WTC11 (cell line): ENCODE measurements at regions not wholly inside any gene's neighbourhood (a gene's known extent, or its start where the extent isn't known, plus 50 kb on each side); places are given as distances from the start of the nearest gene placed in this dataset.
A peak's percentile ranks its signal among the peaks of the same experiment; 100 is the strongest.

Experiments
- ATAC-seq: fragments of 200-7000 bp; cut with Tn5 transposase; 2 replicates; pipeline ENCODE4 v1.10.0; 2021; ENCODE audit warnings: mild to moderate bottlenecking, moderate library complexity
- CTCF ChIA-PET: fragments of 300-600 bp; sonication (Branson Sonifier 250); formaldehyde crosslinking; loops from one replicate; lab custom pipeline; 2021; ENCODE audit warnings: antibody characterized with exemption; lab: Charles Lee
- POLR2A ChIA-PET: fragments of 350-600 bp; sonication (Branson Sonifier 250); formaldehyde crosslinking; loops from one replicate; lab custom pipeline; 2021; ENCODE audit warnings: antibody characterized with exemption; lab: Charles Lee
- DNase-seq: peaks from one replicate; pipeline ENCODE4 v3.0.0; 2021; ENCODE audit warnings: low spot score
- H3K27ac Mint-ChIP-seq: 2 replicates; pipeline ENCODE4 v1.8.0; 2021; ENCODE audit warnings: mixed read lengths
- H3K27me3 Mint-ChIP-seq: 2 replicates; pipeline ENCODE4 v1.8.0; 2021; ENCODE audit warnings: low read depth, mild to moderate bottlenecking, moderate library complexity, mixed read lengths
- H3K36me3 Mint-ChIP-seq: 2 replicates; pipeline ENCODE4 v1.8.0; 2021; ENCODE audit warnings: mixed read lengths
- H3K4me1 Mint-ChIP-seq: 2 replicates; pipeline ENCODE4 v1.8.0; 2022; ENCODE audit warnings: mixed read lengths
- H3K4me3 Mint-ChIP-seq: 2 replicates; pipeline ENCODE4 v1.8.0; 2021; ENCODE audit warnings: mild to moderate bottlenecking, moderate library complexity, mixed read lengths
- H3K9me3 Mint-ChIP-seq: 2 replicates; pipeline ENCODE4 v1.8.0; 2021; ENCODE audit warnings: mixed read lengths
- CBFB ChIP-seq: sonication (generic); formaldehyde crosslinking; IDR thresholded peaks from 2 replicates; pipeline ENCODE4 v1.8.1; 2022; ENCODE audit warnings: mild to moderate bottlenecking, low read depth, missing genetic modification reagents
- CREM ChIP-seq: sonication (generic); formaldehyde crosslinking; IDR thresholded peaks from 2 replicates; pipeline ENCODE4 v1.8.1; 2022; ENCODE audit warnings: mild to moderate bottlenecking, missing genetic modification reagents, moderate library complexity
- CTCF ChIP-seq: fragments of 200-600 bp; IDR thresholded peaks from 2 replicates; pipeline ENCODE4 v1.8.0; 2022; ENCODE audit warnings: antibody characterized with exemption
- JUN ChIP-seq: sonication (generic); formaldehyde crosslinking; IDR thresholded peaks from 2 replicates; pipeline ENCODE4 v1.8.0; 2023; ENCODE audit warnings: mild to moderate bottlenecking, missing genetic modification reagents
- MXD4 ChIP-seq: fragments of 250-450 bp; sonication (Bioruptor Pico); IDR thresholded peaks from 2 replicates; pipeline ENCODE4 v1.8.0; 2021; ENCODE audit warnings: mild to moderate bottlenecking, moderate library complexity, borderline replicate concordance
- NFYB ChIP-seq: sonication (generic); formaldehyde crosslinking; conservative IDR thresholded peaks from 2 replicates; pipeline ENCODE4 v1.8.0; 2022; ENCODE audit warnings: low read depth, missing genetic modification reagents
- NR3C1 ChIP-seq: sonication (generic); formaldehyde crosslinking; conservative IDR thresholded peaks from 2 replicates; pipeline ENCODE4 v1.8.1; 2023; ENCODE audit warnings: low read depth, mild to moderate bottlenecking, missing genetic modification reagents
- TEAD1 ChIP-seq: sonication (generic); formaldehyde crosslinking; IDR thresholded peaks from 2 replicates; pipeline ENCODE4 v1.8.0; 2022; ENCODE audit warnings: mild to moderate bottlenecking, missing genetic modification reagents
- ZBTB21 ChIP-seq: sonication (generic); formaldehyde crosslinking; IDR thresholded peaks from 2 replicates; pipeline ENCODE4 v1.8.1; 2023; ENCODE audit warnings: mild to moderate bottlenecking, missing genetic modification reagents, borderline replicate concordance
- ZNF219 ChIP-seq: sonication (generic); formaldehyde crosslinking; IDR thresholded peaks from 2 replicates; pipeline ENCODE4 v1.8.0; 2023; ENCODE audit warnings: missing genetic modification reagents, mild to moderate bottlenecking, borderline replicate concordance
- ZNF396 ChIP-seq: fragments of 250-450 bp; sonication (Bioruptor Pico); IDR thresholded peaks from 2 replicates; pipeline ENCODE4 v1.8.0; 2021; ENCODE audit warnings: mild to moderate bottlenecking, moderate library complexity, borderline replicate concordance
- TF ChIP-seq, protein P1 (sequence below): sonication (generic); formaldehyde crosslinking; IDR thresholded peaks from 2 replicates; pipeline ENCODE4 v1.8.0; 2022; ENCODE audit warnings: missing genetic modification reagents
- TF ChIP-seq, protein P2 (sequence below): sonication (generic); formaldehyde crosslinking; conservative IDR thresholded peaks from 2 replicates; pipeline ENCODE4 v1.8.1; 2023; ENCODE audit warnings: mild to moderate bottlenecking, low read depth, missing genetic modification reagents, moderate library complexity
- TF ChIP-seq, protein P3 (sequence below): fragments of 250-450 bp; sonication (Bioruptor Pico); IDR thresholded peaks from 2 replicates; pipeline ENCODE4 v1.8.0; 2021; ENCODE audit warnings: mild to moderate bottlenecking
- TF ChIP-seq, protein P4 (sequence below): sonication (generic); formaldehyde crosslinking; IDR thresholded peaks from 2 replicates; pipeline ENCODE4 v1.8.0; 2023; ENCODE audit warnings: missing genetic modification reagents, mild to moderate bottlenecking, borderline replicate concordance
- TF ChIP-seq, protein P5 (sequence below): fragments of 250-450 bp; sonication (Bioruptor Pico); IDR thresholded peaks from 2 replicates; pipeline ENCODE4 v1.9.0; 2021; ENCODE audit warnings: mild to moderate bottlenecking

- TF ChIP-seq, protein P1, sequence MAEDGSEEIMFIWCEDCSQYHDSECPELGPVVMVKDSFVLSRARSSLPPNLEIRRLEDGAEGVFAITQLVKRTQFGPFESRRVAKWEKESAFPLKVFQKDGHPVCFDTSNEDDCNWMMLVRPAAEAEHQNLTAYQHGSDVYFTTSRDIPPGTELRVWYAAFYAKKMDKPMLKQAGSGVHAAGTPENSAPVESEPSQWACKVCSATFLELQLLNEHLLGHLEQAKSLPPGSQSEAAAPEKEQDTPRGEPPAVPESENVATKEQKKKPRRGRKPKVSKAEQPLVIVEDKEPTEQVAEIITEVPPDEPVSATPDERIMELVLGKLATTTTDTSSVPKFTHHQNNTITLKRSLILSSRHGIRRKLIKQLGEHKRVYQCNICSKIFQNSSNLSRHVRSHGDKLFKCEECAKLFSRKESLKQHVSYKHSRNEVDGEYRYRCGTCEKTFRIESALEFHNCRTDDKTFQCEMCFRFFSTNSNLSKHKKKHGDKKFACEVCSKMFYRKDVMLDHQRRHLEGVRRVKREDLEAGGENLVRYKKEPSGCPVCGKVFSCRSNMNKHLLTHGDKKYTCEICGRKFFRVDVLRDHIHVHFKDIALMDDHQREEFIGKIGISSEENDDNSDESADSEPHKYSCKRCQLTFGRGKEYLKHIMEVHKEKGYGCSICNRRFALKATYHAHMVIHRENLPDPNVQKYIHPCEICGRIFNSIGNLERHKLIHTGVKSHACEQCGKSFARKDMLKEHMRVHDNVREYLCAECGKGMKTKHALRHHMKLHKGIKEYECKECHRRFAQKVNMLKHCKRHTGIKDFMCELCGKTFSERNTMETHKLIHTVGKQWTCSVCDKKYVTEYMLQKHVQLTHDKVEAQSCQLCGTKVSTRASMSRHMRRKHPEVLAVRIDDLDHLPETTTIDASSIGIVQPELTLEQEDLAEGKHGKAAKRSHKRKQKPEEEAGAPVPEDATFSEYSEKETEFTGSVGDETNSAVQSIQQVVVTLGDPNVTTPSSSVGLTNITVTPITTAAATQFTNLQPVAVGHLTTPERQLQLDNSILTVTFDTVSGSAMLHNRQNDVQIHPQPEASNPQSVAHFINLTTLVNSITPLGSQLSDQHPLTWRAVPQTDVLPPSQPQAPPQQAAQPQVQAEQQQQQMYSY (CRISPR knock-in tag): no peak
Measured at GRCh38 chr11:82176365-82176764, 557.3 kb downstream of the FAM181B start (continued).

GRCh38 chr11:82174610-82175009 lies 559.1 kb downstream of the FAM181B start:
- TF ChIP-seq TEAD1 (CRISPR knock-in tag) (no peak), CTCF (peak; percentile 51; the same call in 1 of the 2 replicates), NR3C1 (no peak), NFYB (CRISPR knock-in tag) (no peak)
- TF ChIP-seq, protein P2, sequence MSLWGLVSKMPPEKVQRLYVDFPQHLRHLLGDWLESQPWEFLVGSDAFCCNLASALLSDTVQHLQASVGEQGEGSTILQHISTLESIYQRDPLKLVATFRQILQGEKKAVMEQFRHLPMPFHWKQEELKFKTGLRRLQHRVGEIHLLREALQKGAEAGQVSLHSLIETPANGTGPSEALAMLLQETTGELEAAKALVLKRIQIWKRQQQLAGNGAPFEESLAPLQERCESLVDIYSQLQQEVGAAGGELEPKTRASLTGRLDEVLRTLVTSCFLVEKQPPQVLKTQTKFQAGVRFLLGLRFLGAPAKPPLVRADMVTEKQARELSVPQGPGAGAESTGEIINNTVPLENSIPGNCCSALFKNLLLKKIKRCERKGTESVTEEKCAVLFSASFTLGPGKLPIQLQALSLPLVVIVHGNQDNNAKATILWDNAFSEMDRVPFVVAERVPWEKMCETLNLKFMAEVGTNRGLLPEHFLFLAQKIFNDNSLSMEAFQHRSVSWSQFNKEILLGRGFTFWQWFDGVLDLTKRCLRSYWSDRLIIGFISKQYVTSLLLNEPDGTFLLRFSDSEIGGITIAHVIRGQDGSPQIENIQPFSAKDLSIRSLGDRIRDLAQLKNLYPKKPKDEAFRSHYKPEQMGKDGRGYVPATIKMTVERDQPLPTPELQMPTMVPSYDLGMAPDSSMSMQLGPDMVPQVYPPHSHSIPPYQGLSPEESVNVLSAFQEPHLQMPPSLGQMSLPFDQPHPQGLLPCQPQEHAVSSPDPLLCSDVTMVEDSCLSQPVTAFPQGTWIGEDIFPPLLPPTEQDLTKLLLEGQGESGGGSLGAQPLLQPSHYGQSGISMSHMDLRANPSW: no peak
- Mint-ChIP-seq H3K27ac (no peak overlapping the region), H3K36me3 (no peaks in the 10 kb centered on the region), H3K4me3 (no peak overlapping the region), H3K27me3 (no peaks in the 10 kb centered on the region), H3K4me1 (peaks cover 8% of the 10 kb centered on the region), H3K9me3 (no peaks in the 10 kb centered on the region)
- ATAC-seq (peak; percentile 85), DNase-seq (peak; percentile 21)
- POLR2A ChIA-PET: no interaction called here
- CTCF ChIA-PET: no interaction called here

- ChIA-PET POLR2A (no interaction called here), CTCF (no interaction called here)
- Mint-ChIP-seq H3K9me3 (no peaks in the 10 kb centered on the region), H3K4me3 (no peak overlapping the region), H3K27me3 (no peaks in the 10 kb centered on the region), H3K4me1 (peaks cover 5% of the 10 kb centered on the region), H3K27ac (no peak overlapping the region), H3K36me3 (no peaks in the 10 kb centered on the region)
- no peak for DNase-seq
- ATAC-seq: no peak
- TF ChIP-seq MXD4 (CRISPR knock-in tag) (no peak), CBFB (CRISPR knock-in tag) (no peak), ZNF396 (CRISPR knock-in tag) (no peak), ZNF219 (no peak), ZBTB21 (no peak), CREM (CRISPR knock-in tag) (no peak), JUN (CRISPR knock-in tag) (no peak)
- TF ChIP-seq, protein P2: no peak
- TF ChIP-seq, protein P3, sequence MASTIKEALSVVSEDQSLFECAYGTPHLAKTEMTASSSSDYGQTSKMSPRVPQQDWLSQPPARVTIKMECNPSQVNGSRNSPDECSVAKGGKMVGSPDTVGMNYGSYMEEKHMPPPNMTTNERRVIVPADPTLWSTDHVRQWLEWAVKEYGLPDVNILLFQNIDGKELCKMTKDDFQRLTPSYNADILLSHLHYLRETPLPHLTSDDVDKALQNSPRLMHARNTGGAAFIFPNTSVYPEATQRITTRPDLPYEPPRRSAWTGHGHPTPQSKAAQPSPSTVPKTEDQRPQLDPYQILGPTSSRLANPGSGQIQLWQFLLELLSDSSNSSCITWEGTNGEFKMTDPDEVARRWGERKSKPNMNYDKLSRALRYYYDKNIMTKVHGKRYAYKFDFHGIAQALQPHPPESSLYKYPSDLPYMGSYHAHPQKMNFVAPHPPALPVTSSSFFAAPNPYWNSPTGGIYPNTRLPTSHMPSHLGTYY (CRISPR knock-in tag): no peak
- TF ChIP-seq, protein P4, sequence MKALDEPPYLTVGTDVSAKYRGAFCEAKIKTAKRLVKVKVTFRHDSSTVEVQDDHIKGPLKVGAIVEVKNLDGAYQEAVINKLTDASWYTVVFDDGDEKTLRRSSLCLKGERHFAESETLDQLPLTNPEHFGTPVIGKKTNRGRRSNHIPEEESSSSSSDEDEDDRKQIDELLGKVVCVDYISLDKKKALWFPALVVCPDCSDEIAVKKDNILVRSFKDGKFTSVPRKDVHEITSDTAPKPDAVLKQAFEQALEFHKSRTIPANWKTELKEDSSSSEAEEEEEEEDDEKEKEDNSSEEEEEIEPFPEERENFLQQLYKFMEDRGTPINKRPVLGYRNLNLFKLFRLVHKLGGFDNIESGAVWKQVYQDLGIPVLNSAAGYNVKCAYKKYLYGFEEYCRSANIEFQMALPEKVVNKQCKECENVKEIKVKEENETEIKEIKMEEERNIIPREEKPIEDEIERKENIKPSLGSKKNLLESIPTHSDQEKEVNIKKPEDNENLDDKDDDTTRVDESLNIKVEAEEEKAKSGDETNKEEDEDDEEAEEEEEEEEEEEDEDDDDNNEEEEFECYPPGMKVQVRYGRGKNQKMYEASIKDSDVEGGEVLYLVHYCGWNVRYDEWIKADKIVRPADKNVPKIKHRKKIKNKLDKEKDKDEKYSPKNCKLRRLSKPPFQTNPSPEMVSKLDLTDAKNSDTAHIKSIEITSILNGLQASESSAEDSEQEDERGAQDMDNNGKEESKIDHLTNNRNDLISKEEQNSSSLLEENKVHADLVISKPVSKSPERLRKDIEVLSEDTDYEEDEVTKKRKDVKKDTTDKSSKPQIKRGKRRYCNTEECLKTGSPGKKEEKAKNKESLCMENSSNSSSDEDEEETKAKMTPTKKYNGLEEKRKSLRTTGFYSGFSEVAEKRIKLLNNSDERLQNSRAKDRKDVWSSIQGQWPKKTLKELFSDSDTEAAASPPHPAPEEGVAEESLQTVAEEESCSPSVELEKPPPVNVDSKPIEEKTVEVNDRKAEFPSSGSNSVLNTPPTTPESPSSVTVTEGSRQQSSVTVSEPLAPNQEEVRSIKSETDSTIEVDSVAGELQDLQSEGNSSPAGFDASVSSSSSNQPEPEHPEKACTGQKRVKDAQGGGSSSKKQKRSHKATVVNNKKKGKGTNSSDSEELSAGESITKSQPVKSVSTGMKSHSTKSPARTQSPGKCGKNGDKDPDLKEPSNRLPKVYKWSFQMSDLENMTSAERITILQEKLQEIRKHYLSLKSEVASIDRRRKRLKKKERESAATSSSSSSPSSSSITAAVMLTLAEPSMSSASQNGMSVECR: no peak
- TF ChIP-seq, protein P5, sequence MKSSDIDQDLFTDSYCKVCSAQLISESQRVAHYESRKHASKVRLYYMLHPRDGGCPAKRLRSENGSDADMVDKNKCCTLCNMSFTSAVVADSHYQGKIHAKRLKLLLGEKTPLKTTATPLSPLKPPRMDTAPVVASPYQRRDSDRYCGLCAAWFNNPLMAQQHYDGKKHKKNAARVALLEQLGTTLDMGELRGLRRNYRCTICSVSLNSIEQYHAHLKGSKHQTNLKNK (CRISPR knock-in tag): no peak
Measured at GRCh38 chr11:82146789-82147188, 586.9 kb downstream of the FAM181B start.
